GM21360 (cell line): ENCODE measurements at regions not wholly inside any gene's neighbourhood (a gene's known extent, or its start where the extent isn't known, plus 50 kb on each side); places are given as distances from the start of the nearest gene placed in this dataset.
"Not testable (repeated sequence)": the region's sequence is repeated elsewhere in the genome, so short reads cannot be mapped to it uniquely, and the experiment has no call there.

Experiments
- ATAC-seq: cut with Tn5 transposase; IDR thresholded peaks from one replicate; pipeline ENCODE4 v1.9.1; 2021; ENCODE audit warnings: mild to moderate bottlenecking, moderate library complexity; ENCODE audit not compliant: unreplicated experiment

DNA sequence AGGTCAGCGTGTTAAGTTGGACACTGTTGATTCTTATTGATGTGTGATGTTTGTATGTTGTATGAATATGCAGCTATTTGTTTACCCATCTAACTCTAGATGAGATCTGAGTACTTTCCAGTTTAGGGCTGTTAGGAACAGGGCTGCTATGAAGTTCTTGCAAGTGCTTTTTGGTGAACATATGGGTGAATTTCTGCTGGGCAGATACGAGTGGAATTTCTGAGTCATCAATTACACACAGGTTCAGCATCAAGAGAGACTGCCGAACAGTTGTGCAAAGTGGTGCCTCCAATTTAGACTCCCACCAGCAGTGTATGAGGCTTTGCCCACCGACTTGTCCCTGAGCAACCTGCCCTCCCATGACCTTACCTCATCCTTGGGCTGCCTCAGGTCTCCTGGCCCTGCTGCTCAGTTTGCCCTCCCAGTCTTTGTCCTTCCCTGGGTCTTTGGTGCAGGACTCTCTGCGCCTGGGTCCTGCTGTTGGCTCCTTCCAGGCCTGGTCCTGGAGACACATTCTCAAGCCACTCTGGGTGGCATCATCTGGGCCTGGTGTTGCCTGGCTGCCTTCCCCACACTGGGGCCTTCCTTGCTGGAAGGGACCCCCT is 343.6 kb downstream of the PTPRU start:
- no peak for ATAC-seq

DNA sequence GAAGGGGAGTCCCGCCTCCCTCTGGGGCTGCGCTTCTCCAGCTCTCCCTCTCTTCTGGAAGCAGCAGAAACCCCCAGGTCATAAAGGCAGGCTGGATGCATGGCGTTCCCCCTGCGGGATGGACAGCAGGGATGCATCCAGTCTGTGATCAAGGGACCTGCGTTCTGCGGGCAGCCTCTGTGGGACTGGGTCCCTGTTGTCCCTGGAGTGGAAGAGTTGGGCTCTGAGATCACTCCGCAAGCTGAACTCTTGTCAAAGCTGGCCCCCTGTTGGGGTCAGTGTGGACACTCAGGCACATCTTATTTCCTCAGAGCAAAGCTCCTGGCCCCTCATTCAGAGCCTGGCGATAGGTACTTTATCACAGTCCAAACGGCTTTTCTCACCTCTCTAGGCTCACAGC is 341.2 kb downstream of the PTPRU start:
- ATAC-seq = no peak

DNA sequence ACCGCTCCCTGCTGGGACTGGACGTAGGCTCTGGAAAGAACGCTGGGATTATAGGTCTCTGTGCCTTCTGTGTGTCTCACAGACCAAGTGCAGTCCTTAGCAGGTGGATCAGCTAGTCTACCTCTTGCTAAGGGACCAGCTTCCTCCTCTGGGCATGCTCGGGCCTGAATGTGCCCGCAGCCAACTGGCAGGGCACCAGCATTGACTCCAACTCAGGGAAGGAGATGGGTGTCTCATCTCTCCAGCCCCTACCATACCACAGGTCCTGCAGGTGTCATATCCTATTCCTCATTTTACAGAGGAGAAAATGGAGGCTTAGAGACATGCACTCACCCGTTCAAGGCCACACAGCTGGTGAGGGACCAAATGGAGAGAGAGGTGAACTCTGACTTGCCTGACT is 340.2 kb downstream of the PTPRU start:
- no peak for ATAC-seq

DNA sequence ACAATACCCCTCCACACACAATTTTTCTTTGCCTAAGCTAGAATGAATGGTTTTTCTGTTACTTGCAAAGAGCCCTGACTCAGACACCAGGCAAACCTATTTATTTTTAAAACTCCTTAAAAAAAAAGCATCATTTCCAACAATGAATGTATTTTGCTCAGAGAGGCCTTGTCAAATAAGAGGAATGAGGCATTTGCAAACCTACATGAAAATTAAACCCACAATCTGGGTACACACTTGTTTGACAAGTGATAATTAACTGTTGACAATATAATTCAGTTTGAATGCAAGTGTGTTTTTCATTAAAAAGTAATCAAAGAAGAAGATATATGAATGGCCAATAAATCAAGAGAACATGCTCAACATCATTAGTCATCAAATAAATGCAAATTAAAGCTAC is 339.5 kb downstream of the PTPRU start:
- no peak for ATAC-seq

DNA sequence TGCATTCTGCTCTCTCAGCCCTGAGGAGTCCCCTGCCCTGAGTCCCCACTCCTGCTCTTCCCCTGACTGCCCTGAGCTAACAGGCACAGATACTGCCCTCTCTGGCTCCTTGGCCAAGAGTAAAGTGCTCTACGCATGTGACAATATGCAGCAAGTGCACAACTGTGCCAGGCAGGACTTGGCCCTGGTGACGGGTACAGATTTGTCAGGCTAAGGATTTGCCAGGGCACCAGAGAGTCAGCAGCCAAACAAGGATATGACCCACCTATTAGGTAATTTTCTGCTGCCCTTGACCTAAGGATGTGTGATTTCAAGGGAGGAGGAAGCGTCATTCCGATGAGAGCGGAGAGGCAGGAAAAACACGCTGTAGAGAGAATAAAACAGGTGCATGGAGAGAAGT is 339.0 kb downstream of the PTPRU start:
- no peak for ATAC-seq

DNA sequence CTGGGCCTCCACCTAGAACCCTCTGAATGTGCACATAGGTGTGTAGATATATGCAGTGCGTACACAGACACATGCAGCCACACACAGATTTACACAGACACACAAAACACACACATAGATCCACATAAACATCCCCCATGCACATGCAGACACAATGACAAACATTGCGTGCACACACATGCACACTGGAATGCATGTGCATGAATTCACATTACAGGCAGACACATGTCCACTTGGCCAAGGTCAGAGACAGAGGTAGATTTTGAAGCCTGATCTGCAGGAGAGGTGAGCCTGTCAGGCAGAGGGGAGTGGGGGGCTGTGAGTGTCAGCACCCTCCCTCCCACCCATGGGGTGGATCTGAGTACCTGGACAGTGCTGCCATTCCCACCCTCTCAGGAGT is 338.5 kb downstream of the PTPRU start:
- no peak for ATAC-seq

DNA sequence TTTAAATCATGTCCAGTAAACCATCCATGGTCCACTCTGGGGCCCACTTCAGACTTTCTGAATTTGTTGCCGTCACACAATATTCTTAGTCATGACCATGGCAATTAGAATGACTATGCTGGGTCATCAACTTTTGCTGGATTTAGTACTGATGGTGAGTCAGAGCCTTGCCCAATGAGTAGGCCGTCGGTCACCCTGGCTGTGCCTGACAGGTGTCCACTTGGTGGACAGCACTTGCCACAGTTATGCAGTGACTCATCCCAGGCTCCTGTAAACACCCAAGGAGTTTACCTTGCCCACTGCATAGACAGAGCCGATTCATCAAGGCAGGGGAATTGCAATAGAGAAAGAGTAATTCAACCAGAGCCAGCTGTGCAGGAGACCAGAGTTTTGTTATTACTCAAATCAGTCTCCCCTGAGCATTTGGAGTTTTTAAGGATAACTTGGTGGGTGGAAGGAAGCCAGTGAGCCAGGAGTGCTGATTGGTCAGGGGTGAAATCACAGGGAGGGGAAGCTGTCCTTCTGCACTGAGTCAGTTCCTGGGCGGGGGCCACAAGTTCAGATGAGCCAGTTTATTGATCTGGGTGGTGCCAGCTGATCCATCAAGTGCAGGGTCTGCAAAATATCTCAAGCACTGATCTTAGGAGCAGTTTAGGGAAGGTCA is 333.8 kb downstream of the PTPRU start:
- ATAC-seq = no peak

DNA sequence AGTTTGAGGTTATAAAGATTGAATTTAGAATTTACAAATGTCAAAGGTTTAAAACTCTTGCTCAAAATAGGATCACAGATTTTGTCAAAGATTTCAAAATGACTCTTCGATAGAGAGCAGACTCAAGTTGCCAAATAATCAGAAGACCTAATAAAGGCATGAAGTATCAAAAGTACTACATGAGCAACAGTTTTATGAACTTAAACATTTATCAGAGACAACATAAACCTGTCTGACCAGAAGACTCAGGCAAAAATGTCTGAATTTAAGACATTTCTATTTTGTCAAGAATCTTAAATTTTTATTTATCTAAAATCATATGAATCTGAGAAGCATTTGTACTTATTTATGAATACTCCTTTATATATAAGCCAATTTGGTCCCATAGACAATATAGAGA is 330.9 kb downstream of the PTPRU start:
- ATAC-seq = no peak

DNA sequence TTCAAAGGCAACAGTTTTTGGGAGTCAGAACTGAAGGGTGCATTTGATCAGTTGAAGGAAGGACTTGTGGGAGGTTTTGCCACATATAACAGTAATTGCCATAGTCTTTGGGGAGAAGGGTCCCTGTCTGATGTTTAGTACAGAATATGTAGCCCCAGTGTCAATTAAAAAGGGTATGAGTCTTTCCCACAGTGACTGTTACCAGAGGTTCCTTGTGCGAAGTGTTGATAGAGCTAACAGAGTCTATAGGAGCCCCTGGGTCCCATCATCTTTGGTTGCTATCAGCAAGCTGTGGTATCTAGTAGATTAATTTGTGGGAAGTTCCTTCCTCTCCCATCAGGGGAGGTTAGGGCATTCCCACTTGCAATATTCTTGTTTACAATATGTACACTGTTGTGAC is 329.2 kb downstream of the PTPRU start:
- no peak for ATAC-seq

DNA sequence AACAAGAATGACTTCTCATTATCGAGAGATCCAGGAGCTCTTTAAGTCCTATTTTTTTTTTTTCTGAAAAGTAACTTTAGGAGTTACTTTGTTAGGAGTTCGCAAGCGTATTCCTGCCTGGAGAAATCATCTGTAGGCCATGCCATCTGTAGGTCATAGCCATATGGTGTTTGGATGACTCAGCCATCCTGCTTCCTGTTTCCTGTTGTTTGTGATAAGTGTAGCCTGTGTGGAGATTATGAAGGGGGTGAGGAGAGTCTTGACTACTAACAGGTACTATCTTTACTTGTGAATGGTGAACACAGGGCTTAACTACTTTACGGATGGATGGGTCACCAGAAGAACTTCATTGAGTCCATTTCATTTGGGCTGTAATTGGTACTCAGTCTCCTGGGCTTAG is 327.2 kb downstream of the PTPRU start:
- no peak for ATAC-seq

DNA sequence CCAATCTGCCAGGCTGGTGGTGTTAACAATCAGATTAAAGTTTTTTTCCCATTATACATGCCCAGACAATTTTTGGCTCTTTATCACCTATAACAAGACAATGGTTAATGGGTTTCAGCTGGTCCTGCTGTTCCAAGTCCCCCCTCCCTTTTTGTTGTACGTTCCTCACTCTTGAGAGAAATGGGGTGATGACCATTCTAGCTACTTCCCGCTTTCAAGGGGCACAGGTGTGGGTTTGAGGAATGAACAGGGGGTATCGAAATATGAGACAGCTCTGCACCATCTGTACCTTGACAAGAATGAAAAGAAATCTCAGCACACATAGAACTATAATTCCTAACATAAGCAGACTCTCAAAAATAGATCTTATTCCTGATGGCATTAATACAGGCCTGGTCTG is 326.8 kb downstream of the PTPRU start:
- no peak for ATAC-seq

DNA sequence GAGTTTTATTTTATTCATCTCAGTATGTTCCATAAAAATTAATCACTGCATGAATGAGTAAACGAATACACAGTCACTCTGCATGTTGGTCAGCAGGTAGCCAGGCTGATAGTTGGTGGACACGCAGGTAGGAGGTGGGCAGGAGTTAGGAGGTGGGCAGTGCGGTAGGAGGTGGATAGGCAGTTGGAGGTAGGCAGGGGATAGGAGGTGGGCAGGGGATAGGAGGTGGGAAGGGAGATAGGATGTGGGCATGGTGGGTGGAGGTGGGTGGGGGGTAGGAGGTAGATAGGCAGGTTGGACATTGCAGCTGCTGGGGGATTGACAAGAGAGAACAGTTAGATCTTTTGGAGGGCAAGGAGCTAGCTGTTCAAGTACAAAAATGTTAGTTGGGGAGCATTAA is 322.7 kb downstream of the PTPRU start:
- no peak for ATAC-seq

DNA sequence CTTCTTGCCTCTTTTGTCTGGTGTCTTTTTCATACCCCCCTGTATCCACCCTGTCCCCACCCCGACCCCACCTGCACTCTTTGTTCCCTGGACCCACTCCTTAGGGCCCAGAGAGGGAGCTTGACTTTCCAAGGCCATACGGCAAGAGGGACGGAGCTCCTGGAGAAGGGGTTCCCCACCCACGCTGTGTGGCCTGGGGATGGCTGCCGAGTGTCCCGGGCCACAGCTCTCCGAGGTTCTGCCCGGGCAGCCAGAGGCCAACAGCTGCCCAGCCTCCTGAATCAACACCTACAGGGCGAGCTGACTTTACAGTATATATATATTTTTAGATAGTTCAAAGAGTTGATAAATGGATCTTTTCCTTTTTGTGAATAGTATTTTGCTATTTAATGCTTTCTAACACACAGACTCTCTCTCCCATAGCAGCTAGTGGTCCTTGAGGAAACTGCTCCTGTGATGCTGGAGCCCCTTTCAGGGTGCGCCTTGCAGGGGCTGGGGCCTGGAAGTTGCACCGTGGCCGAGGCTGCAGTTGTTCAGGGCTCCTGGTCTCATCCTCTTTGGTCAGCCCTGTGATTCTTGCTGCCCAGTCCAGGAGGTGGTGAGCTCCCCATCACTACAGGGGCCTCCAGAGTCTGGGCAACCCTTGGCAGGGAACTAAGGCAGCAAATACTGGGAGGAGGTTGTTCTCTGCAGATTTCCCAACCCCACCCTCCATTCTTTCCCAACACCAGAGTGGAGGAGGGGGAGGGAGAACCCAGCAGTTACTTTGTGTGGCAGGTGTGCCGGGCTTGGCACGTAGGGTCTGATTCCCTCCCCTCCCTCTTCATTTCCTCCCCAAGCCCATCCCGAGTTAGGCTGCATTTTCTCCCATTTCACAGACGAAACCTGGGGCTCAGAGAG is 321.6 kb downstream of the PTPRU start:
- no peak for ATAC-seq

DNA sequence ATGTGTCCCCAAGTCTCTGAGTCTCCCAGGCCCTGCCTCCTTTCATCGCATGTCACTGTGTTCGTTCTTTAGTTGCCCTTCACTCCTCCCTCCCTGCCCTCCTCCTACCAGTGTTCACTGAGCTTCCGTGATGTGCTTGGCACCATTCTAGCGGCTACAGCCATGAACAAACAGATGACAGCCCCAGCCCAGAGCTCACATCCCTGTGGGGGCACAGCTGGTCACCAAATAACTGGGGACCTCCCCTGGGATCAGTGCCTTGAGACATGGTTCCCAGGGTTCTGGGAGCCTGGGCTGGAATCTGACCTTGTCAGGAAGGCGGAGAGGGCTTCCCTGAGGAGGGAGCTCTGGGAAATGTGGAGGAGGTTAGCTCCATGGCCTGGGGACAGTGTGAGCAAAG is 320.7 kb downstream of the PTPRU start:
- ATAC-seq = no peak

DNA sequence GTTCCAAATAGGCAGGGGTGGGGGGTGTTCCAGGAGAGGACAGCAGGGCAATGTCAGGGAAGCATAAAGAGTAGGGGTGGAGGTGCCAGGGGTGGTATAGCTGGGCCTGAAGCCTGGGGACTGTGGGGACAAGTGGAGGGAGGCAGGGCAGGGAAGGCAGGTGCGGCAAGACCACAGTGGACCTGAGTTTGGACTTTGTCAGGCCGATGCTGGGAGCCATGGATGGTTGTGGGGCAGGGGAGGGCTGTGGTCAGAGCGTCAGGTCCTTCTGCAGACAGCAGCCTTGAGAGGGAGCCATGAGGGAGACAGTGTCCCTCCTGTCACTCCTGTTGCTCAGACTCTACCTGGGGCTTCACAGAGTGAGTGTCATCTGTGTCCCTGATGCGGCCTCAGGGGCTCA is 320.3 kb downstream of the PTPRU start:
- ATAC-seq = no peak

DNA sequence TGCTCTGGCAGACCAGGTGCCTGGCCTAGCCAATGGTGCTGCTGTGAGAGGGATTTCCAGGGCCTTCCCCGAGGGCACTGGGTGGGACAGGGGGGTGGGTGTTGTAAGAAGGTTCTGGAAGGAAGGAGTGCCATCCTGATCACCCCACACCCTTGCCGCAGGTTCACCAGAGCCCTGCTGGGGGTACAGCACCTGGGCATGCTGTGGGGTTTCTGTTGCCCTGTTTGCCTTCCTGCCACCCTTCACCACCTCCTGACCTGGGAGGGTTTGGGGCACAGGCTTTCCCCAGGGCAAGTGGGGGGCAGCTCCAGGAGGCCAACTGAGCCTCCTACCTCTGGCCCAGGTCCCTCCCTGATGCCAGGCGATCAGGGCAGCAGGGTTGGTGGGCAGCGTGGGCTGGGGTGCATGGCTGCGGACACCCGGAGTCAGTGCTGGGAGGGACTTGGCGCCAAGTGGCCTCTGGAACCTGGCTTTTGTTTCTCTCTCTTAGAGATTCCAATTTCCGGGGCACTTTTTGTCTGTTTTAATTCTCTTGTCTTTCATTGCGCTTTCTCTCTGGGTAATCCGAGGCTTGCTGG is 318.8 kb downstream of the PTPRU start:
- ATAC-seq = no peak

DNA sequence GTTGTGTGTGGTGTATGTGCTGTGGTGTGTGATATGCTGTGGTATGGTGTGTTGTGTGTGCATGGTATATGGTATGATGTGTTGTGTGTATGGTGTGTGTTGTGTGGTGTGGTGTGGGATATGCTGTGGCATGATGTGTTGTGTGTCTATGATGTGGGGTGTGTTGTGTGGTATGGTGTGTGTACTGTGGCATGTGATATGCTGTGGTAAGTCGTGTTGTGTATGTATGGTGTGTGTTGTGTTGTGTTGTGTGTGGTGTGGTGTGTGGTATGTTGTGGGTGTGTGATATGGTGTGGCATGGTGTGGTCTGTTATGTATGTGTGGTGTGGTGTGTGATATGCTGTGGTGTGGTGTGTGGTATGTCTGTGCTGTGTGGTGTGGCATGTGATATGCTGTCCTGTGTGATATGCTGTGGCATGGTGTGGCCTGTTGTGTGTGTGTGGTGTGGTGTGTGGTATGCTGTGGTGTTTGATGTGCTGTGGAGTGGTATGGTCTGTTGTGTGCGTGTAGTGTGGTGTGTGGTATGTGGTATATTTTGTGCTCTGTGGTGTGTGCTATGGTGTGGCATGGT is 318.0 kb downstream of the PTPRU start:
- ATAC-seq = no peak

DNA sequence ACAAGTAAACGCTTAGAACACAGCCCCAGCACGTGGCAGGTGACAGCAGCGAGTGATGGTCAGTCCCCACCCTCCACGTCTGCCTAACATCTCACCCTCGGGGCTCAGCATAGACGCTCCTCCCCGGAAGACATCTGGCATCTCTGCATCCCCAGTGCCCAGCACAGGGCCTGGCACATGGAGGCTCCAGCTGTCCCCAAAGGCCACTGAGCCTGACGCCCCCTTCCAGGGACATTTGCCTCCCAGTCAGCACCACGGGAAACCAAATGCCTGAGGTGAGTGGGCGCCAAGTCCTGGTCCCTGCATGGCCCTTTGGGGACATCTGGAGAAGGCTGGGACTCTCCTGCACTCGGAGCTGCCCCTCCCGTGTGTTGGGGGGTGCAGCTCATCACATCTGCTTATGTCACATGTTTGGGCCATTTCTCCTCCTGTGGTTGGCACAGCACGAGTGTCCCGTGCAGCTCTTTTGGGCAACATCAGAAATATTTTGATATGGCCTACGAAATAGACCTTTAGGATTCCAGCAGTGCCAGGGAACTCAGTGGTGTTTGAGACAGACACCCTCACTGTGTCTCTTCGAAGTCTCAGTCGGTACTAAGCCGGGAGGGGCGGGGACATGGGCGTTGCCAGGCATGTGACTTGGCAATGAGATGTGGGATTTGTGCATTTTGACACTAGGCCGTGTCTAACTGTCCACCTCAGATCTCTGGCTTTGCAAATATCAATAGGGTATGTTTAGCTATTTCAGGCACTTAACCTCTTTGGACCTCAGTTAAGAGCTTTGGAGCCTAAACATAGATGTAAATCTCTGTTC is 315.0 kb downstream of the PTPRU start:
- ATAC-seq = no peak

DNA sequence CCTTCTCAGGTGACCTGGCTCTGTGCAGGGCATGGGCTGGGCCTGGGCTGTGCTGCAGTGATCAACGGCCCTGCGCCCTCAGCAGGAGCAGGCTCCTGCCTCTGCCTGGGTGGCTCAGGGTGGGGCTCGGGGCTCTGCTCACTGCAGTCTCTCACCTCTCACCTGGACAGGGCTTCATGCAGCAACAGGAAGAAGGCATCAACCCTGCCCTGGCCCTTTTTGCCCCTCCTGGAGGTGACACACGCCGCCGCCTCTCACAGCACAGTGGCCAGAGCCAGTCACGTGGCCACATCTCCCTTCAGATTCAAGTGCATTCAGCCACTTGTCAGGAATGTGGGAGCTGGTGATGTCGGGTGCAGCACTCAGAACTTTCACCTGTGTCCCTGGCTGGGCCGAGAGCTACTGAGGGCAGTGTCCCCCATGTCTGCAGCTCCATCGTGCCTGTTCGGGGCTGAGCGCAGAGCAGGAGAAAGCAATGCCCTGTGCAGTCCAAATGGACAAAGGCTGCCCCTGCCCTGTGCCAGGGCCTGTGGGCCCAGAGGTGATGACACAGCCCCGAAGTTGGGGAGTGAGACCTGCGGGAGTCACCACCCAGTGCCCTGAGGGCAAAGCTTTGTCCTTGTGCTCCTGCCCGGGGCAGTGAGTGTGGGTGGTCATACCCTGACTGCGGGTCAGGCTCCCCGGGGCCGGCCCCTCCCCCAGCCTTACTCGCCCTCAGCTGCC is 314.0 kb downstream of the PTPRU start:
- ATAC-seq = no peak

DNA sequence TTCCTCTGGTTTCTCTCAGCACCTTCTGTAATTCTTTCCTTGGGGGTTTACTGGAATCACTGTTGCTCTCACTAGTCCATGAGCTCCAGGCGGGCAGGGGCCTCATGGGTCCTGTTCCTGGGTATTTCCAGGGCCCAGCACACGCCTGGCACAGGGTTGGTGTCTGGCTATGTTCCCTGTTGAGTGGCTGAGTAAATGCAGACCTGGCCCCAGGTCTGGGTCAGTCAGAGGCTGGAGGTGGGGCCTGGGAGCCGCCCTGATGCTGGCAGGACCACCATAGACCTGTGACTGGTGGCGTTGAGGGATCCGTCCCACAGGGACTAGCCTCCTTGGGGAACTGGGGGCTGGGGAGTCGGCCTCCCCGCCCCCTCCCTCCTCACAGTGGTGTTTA is 313.4 kb downstream of the PTPRU start:
- ATAC-seq = not testable (repeated sequence)
